ENCODE measurements at regions not wholly inside any gene's neighbourhood (a gene's known extent, or its start where the extent isn't known, plus 50 kb on each side); places are given as distances from the start of the nearest gene placed in this dataset.
"Not testable (repeated sequence)": the region's sequence is repeated elsewhere in the genome, so short reads cannot be mapped to it uniquely, and the experiment has no call there.

DNA sequence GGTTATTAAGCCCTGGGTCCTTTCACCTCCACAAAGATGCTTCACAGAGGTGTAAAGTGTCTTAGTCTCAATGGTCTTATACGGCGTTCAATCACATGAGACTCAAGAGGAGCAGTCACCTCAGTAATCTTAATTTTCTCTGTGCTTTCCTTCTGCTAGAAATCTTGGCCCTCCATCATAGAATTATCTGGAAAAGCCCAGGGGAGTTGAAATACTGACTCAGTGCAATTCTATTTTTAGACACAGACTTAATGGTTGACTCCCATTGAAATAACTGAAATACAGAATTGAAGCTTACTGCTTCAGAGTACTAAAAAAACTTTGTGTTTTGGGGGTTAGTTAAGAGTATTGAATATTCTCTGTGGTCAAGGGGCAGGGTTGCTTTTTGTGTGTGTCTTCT is 94.5 kb upstream of the IL15 start:
- DNase-seq: no peak

DNA sequence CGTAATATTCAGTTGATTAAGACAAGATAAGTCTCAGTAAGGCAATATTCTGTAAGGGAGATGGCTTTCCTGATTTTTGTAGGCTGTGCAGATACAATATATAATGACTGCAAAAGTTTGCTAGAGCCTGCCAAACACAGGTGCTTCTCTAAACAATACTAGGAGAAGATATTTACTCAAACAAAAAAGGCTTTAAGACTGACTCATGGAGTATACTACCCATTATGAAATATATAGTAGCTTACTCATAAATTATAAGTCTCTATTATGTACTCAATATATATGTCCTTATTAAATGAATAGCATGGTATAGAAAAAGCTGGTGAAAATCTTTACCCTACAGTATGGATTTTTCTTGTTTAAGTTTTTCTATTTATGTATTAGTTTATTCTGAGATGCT is 93.2 kb upstream of the IL15 start:
- DNase-seq: no peak

DNA sequence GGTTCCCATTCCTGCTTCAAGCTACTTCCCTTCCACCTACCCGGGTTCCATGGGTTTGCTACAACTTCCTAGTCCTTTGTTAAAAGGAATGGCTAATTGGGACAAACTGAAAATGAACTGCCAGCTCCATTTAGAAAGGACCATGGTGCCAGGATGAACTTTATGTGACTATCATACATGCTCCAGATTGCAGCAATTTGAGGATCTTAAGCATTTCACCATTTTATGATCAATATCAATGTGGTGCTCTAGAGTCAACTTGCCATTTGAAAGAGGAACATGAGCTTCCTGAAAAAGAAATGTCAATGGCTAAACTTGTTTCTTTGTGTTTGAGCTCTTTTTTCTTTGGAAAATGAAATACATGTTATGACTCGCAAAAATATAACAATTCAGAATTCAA is 92.7 kb upstream of the IL15 start:
- DNase-seq: no peak

DNA sequence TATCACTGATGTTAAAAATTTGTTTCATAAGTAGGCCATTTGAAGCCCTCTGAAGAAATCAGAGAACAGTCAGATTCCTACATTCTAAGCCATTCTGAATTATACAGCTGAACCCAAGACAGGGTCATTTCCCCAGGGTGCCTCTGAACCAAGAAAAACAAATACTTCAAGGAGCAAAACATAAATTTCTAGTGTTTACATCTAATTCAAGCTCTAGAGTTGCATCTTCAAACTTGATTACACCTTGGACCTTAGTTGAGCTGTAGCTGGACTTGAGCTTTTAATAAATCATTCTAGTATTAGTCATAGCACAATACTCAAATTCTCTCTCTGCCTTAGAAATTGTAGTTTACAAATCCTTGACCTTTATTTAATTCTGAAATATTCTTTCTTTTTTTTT is 87.6 kb upstream of the IL15 start:
- DNase-seq: no peak

DNA sequence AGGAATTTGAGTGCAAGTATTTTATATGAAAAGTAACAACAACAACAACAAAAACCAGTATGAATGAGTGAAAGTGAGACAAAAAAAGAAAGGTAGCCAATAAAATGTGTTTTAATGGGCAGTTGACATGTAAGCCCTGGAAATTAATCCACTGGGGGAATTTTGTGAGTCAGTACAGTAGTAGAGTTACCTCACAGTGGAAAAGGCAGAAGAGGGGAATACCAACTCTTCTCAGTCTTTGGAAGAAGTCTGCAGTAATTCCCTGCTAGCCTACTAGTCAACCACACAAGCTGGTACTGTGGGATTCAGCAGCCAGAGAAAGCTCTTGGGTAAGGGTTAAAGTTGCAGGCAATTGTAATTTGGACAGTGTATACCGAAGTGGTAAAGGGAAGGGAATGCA is 76.3 kb upstream of the IL15 start:
- no peak for DNase-seq

DNA sequence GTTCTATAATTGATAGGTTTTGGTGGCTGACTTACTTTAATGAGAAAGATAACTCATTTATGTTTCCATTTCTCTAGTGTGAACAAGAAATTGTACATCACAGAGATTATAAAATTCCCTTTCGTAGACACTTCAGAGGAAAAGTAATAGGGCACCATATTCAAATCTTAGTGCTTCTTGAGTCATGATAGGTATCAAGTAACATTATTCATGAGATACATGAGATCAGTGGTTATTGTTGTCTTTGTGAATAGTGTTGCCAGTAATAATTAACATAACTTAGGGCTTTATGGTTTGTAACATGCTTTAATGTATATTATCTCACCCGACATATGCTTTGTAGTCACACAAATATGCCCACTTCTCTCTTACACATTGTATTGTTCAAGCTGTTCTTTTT is 73.7 kb upstream of the IL15 start:
- no peak for DNase-seq

DNA sequence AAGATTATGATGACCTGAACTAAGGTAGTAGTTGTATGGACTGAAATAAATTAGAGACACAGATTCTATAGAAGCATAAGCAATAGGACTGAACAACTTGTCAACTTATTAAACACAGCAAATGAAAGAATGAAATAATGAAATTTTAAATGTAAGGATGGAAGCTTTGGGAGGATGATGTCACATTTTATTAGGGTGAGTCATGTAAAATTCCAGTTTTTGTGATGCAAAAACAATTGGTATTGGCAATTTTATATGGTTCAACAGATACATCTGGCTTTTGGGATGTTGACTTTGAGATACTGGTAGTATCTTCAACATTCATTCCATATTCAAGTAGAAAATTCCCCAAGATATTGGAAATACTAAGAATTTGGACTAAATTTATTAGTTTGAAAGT is 72.7 kb upstream of the IL15 start:
- no peak for DNase-seq

DNA sequence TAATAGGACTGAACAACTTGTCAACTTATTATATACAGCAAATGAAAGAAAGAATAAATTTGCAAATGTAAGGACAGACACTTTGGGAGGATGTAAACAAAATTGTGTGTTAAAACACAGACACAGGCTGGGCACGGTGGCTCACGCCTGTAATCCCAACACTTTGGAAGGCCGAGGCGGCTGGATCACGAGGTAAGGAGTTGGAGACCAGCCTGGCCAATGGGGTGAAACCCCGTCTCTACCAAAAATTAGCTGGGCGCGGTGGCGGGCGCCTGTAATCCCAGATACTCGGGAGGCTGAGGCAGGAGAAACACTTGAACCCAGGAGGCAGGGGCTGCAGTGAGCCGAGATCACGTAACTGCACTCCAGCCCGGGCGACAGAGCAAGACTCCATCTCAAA is 71.4 kb upstream of the IL15 start:
- not testable (repeated sequence) for DNase-seq

GRCh38 chr4:141565379-141566089 is 70.8 kb upstream of the IL15 start:
- no peak for DNase-seq

DNA sequence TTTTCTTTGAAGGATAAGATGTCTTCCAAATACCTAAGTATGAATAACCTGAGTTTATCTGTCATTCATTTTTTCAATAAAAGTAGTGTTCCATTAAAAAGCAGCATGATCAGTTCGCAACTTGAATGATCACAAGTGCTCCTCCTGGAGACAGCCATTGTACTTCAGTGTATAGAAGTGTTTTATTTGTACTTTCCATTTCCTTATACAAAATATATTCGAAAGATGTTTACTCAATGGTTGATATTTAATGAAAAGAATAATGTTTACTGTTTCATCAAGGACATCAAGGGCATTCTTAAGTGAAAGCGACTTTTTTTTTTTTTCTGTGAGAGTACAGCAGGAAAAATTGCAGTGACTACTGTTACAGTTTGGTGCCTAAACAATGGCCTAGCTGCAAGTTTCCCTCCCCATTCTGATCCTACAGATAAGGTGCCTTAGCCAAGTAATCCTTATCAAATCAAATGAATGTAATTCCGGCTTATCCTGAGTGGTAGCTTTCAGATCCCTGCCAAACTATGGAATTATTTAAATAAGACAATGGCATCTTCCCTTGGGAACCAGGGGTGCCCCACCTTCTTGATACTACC is 69.0 kb upstream of the IL15 start:
- no peak for DNase-seq

DNA sequence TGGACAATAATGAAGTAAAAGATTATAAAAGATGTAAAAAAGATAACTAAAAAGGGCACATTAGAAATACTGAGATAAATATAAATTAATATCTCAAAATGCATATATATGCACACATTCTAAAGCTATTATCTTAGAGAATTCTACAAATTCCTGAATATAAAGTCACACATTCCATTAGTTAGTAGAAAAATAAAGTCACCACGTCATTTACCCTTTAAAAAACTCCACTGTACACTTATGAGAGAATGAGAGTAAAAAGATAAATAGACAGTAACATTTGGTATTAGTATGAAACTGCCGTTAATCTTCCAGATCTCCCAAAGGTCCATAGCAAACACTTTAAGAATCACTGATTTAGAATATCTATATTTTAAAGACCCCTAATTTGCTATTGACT is 67.2 kb upstream of the IL15 start:
- DNase-seq: no peak

- DNase-seq: no peak
These were observed 66.1 kb upstream of the IL15 start for GRCh38 chr4:141570290-141570689.

- DNase-seq: no peak
These were observed 65.0 kb upstream of the IL15 start for GRCh38 chr4:141571362-141571761.

DNA sequence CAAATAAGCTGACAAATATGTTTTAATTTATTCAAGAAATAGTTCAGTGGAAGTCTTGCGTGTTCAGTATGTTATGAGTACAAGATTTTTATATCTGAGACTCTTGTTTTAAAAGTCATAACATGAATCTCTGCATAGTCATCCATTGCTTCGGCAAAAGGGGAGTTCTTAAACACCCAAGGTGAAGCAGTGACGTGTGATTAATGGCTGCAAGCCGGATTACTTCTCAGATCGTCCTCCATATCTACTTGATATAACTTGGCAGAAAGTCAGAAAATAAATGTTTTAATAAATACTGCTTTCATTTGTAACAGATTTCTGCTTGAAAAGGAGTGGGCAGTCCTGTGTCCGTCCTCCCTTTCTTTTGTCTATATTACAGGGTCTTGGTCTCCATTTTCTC is 64.6 kb upstream of the IL15 start:
- DNase-seq: no peak

DNA sequence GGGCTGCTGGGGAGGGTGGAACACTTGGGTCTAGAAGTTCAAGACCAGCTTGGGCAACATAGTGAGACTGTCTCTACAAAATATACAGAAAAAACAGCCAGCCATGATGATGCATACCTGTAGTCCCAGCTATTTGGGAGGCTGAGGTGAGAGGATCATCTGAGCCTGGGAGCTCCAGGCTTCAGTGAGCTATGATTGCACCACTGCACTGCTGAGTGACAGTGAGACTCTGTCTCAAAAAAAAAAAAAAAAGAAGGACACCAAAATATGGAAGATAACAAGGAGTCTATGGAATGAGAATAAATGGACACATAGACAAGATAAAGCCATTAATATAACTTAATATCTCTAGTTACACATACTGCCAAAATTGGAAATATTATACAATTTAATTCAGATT is 62.7 kb upstream of the IL15 start:
- DNase-seq: no peak

- DNase-seq: no peak
These were observed 60.5 kb upstream of the IL15 start for GRCh38 chr4:141575884-141576283.

DNA sequence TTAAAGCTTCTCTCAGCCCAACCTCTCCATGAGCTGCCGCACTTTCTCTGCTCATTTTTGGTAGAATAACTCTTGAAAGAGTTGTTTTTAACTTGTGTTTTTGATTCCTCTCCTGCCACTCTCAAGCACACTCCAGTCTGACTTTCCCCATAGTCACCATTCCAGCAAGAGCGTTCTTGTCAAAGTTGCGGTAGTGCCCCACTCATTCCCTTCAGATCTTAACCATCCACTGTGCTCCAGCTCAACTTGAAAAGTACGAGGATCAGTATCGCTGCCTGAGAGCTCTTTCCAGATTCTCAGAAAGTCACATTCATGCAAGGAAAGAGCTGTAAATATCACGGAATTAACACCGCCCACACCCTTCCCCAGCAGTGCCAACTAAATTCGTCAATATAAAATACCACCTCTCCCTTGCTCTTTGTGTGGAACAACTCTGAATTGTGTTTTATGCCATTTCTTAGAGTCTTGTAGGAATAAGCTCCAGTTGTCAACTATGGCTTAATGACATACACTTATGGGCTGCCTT is 59.7 kb upstream of the IL15 start:
- DNase-seq: no peak

DNA sequence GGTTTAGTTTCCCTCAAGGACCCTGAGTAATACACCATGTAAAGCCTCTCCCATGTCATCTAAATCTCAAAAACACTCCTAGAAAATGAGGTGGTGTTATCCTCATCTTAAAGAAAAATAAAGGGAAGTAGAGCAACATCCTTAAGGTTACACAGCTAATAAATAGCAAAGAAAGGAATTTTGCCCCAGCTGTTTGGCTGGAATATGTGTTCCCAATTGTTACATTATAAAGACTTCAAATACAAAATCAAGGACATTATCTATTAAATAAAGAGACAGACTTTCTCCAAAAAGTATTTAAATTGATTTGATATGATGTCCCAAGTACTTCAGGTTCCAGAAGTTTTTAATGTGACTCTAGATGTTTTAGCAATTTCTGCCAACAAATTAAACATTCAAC is 57.9 kb upstream of the IL15 start:
- no peak for DNase-seq

DNA sequence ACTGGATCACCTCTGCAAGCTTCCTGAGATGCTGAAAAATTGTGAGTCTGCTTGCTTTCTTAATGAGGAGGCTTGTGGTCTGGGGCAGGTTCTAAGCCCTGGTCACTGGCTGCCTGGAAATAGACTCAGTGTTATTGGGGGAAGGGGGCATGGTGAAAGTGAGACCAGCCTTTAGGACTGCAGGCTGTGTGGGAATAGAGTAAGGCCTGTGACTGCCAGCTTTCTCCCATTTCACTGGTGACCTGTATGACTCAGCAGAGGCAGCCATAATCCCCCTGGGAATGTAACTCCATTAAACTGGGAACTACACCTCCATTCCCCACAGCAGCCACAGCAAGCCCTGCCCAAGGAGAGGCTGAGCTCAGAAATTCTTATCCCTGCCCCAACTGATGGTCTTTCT is 55.9 kb upstream of the IL15 start:
- no peak for DNase-seq

All from activated T-cell treated with anti-CD3 and anti-CD28 coated beads, Interleukin-2, amount 50 U/mL, for 48 hours (primary cell).